Osteocyte (in vitro differentiated cells): ENCODE measurements at regions not wholly inside any gene's neighbourhood (a gene's known extent, or its start where the extent isn't known, plus 50 kb on each side); places are given as distances from the start of the nearest gene placed in this dataset.

ENCODE experiments used
- DNase-seq: peaks from one replicate; pipeline ENCODE4 v3.0.0; 2021; ENCODE audit warnings: mixed read lengths; ENCODE audit not compliant: unreplicated experiment; ENCODE audit errors: extremely low spot score
- H3K27ac Mint-ChIP-seq: one replicate; pipeline ENCODE4 v1.8.0; 2021; ENCODE audit warnings: mild to moderate bottlenecking, mixed read lengths; ENCODE audit not compliant: unreplicated experiment
- H3K27me3 Mint-ChIP-seq: one replicate; pipeline ENCODE4 v1.8.0; 2021; ENCODE audit warnings: mixed read lengths; ENCODE audit not compliant: unreplicated experiment
- H3K36me3 Mint-ChIP-seq: one replicate; pipeline ENCODE4 v1.8.0; 2021; ENCODE audit warnings: mixed read lengths; ENCODE audit not compliant: unreplicated experiment
- H3K4me1 Mint-ChIP-seq: one replicate; pipeline ENCODE4 v1.8.0; 2021; ENCODE audit warnings: mixed read lengths; ENCODE audit not compliant: unreplicated experiment
- H3K4me3 Mint-ChIP-seq: one replicate; pipeline ENCODE4 v1.8.0; 2021; ENCODE audit warnings: mild to moderate bottlenecking, moderate library complexity, mixed read lengths; ENCODE audit not compliant: unreplicated experiment
- H3K9me3 Mint-ChIP-seq: one replicate; pipeline ENCODE4 v1.8.0; 2021; ENCODE audit warnings: mixed read lengths; ENCODE audit not compliant: unreplicated experiment
- CTCF ChIP-seq: fragments of 200-600 bp; sonication (generic); IDR thresholded peaks from 2 replicates; pipeline ENCODE4 v1.5.0; 2021; ENCODE audit warnings: antibody characterized with exemption, mild to moderate bottlenecking, moderate library complexity

DNA sequence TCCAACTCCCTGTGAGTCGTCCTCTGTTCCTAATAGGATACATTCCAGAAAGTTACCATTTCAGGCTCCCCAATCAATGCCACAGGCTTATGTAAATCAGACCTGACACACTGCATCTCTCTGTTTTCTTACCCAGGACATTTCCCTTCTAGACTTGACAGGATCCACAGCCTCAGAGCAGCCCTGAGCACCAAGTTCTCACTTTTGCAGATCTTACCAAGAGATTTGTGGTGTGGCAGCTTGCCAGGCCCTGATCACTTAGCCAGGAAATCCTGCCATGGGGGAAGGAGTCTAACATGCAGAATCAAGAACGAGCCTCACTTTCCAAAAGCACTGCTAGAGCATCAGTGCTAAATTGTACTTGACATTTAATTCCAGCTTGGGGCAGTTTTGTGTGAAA lies 202.9 kb downstream of the TBX15 start:
- peaks cover 10% of the 10 kb centered on the region for H3K9me3 Mint-ChIP-seq
- H3K36me3 Mint-ChIP-seq = no peaks in the 10 kb centered on the region
- no peak overlapping the region for H3K4me3 Mint-ChIP-seq
- H3K27ac Mint-ChIP-seq = no peak overlapping the region
- DNase-seq = no peak
- no peaks in the 10 kb centered on the region for H3K27me3 Mint-ChIP-seq
- TF ChIP-seq CTCF = no peak
- H3K4me1 Mint-ChIP-seq = no peaks in the 10 kb centered on the region

DNA sequence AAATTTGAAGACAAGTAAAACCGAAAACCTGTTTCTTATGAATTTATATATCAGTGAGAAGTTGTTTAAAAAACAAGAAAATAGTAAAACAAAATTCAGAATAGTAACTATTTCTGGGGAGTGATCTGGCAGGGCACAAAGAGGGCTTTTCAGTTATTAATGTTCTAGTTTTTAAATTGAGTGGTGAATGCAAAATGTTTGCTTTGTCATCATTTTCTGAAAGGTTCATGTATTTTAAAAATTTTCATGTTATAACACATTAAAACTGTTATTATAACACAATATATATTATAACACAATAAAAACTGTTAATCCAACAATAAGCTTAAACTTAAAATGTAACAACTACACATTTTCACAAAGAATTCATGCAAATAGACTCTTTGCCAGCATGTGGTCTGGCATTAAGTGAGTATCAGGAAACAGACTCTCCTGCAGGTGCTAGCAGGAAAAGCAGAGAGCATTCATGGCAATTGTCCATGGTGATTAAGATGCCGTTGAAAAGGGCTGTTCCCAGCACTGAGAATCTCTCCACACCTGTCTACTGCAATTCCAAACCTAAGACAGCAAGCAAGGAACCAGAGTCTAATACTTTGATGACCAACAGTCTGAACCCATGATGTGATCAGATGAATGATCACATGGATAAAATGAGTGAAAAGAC lies 204.9 kb downstream of the TBX15 start:
- no peak for TF ChIP-seq CTCF
- no peaks in the 10 kb centered on the region for H3K4me1 Mint-ChIP-seq
- H3K9me3 Mint-ChIP-seq = peaks cover 6% of the 10 kb centered on the region
- H3K36me3 Mint-ChIP-seq = no peaks in the 10 kb centered on the region
- H3K27me3 Mint-ChIP-seq = no peaks in the 10 kb centered on the region
- no peak overlapping the region for H3K27ac Mint-ChIP-seq
- no peak overlapping the region for H3K4me3 Mint-ChIP-seq
- DNase-seq = no peak

DNA sequence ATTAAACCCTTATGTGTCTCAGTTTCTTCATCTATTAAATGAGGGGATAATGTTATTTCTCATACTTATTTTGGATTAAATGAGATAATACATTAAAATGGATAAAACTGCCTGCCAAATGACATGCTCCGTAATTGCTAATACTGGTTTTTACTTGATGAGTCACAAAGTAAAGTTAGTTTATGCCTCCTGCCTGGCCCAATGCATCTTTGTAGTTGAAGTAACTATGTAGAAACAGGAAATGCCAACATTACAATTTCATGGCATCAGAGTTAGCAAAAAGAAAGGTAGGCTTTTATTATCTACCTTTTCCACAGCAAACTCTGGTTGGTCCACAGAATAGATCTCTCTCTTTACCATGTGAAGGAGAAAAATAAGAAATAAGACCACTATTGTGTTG lies 214.5 kb downstream of the TBX15 start:
- H3K9me3 Mint-ChIP-seq = peaks cover 13% of the 10 kb centered on the region
- H3K4me1 Mint-ChIP-seq = no peaks in the 10 kb centered on the region
- H3K27ac Mint-ChIP-seq = no peak overlapping the region
- H3K4me3 Mint-ChIP-seq = no peak overlapping the region
- H3K36me3 Mint-ChIP-seq = no peaks in the 10 kb centered on the region
- TF ChIP-seq CTCF = no peak
- H3K27me3 Mint-ChIP-seq = no peaks in the 10 kb centered on the region
- DNase-seq = no peak

- H3K27me3 Mint-ChIP-seq = no peaks in the 10 kb centered on the region
Observed at GRCh38 chr1:118767971-118768370, 220.2 kb downstream of the TBX15 start.

DNA sequence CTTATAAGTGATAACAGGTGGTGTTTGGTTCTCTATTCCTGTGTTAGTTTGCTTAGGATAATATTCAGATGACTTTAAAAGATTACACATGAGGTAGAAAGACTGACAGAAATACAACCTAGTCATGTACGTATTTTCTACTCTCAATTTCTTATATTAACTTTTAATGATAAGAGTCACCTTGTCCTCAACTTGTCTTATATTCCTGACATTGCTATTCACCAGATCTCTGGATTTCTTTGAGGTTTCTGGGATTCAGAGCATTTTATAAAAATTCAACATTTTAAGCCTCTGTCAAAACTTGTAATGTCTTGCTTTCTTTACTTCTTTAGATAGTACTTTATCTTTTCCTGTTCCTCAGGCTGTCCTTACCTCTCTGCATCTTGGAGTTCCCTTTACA lies 234.2 kb downstream of the TBX15 start:
- H3K4me3 Mint-ChIP-seq = no peak overlapping the region

More at GRCh38 chr1:118767971-118768370, 220.2 kb downstream of the TBX15 start:
- no peak for DNase-seq
- H3K9me3 Mint-ChIP-seq = peaks cover 10% of the 10 kb centered on the region
- no peak overlapping the region for H3K27ac Mint-ChIP-seq
- no peaks in the 10 kb centered on the region for H3K4me1 Mint-ChIP-seq
- no peak for TF ChIP-seq CTCF
- no peak overlapping the region for H3K4me3 Mint-ChIP-seq
- H3K36me3 Mint-ChIP-seq = no peaks in the 10 kb centered on the region

More for the DNA sequence above, 234.2 kb downstream of the TBX15 start:
- no peaks in the 10 kb centered on the region for H3K9me3 Mint-ChIP-seq
- no peak for DNase-seq
- H3K27me3 Mint-ChIP-seq = no peaks in the 10 kb centered on the region
- H3K4me1 Mint-ChIP-seq = no peaks in the 10 kb centered on the region
- H3K36me3 Mint-ChIP-seq = no peaks in the 10 kb centered on the region
- no peak for TF ChIP-seq CTCF
- H3K27ac Mint-ChIP-seq = no peak overlapping the region
